Neural cell (in vitro differentiated cells): ENCODE measurements at regions not wholly inside any gene's neighbourhood (a gene's known extent, or its start where the extent isn't known, plus 50 kb on each side); places are given as distances from the start of the nearest gene placed in this dataset.

Experiments
- EZH2 ChIP-seq: fragments of 200-600, 300-800 bp; shearing (Covaris generic), sonication (generic); IDR thresholded peaks from 2 replicates; pipeline ENCODE4 v1.6.1; 2014; ENCODE audit warnings: antibody characterized with exemption, low read length, borderline replicate concordance, mild to moderate bottlenecking; ENCODE audit not compliant: insufficient read depth, poor library complexity, severe bottlenecking
- SMC3 ChIP-seq: fragments of 450-650 bp; conservative IDR thresholded peaks from 2 replicates; pipeline ENCODE4 v1.6.1; 2014; ENCODE audit warnings: antibody characterized with exemption, mild to moderate bottlenecking, moderate library complexity; ENCODE audit not compliant: poor library complexity

DNA sequence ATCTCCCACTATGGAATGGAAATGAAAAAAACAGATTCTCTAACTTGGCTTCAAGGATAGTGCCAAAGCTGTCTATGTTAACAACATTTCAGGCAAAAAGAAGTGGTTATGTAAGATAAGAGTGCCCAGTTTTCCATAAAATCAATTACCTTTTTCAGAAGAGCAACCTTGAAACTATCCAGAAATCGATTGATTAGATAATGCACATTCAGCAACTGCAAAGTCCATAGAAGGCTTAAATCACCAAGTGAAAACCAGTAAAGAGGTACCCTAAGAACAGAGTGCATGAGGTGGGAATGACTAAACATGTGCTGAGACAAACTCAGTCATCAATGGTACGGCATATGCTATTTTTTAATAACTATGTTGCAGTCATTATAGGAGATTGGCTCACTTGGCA is 71.9 kb upstream of the TNKS2 start:
- TF ChIP-seq EZH2, result no peak
- no peak for TF ChIP-seq SMC3
